ENCODE measurements at regions not wholly inside any gene's neighbourhood (a gene's known extent, or its start where the extent isn't known, plus 50 kb on each side); places are given as distances from the start of the nearest gene placed in this dataset.

GRCh38 chr18:72470391-72470790 lies 73.8 kb downstream of the CBLN2 start:
- DNase-seq: no peak

DNA sequence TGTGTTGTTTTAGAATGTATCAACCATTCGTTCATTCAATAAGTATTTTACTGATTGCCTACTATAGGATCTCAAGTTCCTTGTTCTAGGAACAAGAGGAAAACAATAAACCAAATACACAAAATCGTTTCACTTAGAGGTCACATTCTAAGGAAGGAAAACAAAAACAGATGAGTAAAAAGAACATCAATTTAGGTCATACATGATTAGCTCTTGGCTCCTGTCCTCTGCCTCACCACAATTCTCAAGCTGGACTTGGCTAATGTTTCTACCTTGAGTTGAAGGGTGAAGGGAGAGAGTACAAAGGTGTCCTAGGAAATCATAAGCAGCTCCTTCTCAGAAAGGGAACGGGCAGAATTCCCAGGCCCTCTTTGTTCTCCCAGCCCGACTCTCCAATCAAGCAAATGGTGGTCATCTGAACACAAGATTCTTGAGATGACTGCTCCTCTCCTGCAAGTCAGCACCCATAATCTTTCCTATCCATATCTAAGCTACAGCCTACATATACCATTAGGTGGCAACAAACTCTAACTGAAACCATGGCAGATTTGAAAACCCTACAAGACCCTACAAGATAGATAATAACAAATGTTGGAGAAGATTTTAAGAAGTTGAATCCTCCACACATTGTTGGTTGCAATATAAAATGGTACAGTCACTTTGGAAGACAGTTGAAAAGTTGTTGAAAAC lies 76.0 kb downstream of the CBLN2 start:
- peak; percentile 42 for DNase-seq

GRCh38 chr18:72460210-72460680 lies 83.9 kb downstream of the CBLN2 start:
- DNase-seq: no peak

DNA sequence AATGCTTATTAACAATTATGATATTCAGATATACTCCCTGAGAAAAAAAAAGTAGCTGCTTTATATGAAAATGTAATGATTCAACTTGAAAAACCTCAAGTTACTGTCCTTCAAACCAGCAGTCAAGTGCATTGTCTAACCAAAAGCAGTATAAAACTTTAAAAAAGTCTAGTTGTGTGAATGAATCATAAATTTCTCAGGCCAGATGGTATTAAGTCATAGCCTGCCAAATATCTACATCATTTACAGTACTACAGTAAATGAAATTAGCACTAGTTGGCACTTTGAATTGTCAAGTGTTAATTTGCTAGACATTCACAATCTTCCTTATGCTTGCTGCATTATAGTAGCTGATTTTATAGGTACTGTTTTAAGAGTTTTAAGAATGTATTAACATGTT lies 85.9 kb downstream of the CBLN2 start:
- DNase-seq: no peak

- no peak for DNase-seq
Measured at GRCh38 chr18:72456802-72457201, 87.3 kb downstream of the CBLN2 start.

- DNase-seq: no peak
Measured at GRCh38 chr18:72452328-72452727, 91.8 kb downstream of the CBLN2 start.

GRCh38 chr18:72444798-72445155 lies 99.4 kb downstream of the CBLN2 start:
- DNase-seq: no peak

DNA sequence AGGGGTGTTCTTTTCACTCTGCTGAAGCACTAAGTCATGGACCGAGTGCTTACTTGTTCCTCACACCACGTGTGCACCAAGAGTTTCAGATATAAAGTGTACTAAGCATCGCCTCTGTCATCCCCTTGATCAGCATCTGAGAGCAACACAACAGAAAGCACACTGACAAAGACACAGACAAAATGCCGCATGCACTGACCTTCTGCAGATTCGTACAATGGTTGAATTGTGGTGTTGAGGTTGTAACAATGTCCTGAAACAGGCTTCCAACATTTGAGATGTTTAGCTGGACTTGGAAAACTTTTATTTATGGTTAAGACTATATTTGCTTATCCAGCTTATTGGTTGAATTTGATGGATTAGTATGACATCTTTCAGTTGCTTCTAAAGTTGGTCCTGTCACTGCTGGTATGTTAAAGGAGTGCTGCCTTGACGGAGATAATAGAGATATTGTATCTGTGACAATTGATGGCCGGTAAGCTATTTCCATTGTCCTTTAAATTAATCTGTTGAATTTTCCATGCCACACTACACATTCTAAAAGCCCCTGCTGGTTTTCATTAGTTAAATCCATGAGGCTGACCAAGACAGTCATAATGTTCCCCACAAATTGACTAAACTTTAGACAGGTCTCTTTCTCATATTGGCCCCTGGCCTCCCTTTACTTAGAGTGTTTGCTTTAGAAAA lies 99.9 kb downstream of the CBLN2 start:
- no peak for DNase-seq

DNA sequence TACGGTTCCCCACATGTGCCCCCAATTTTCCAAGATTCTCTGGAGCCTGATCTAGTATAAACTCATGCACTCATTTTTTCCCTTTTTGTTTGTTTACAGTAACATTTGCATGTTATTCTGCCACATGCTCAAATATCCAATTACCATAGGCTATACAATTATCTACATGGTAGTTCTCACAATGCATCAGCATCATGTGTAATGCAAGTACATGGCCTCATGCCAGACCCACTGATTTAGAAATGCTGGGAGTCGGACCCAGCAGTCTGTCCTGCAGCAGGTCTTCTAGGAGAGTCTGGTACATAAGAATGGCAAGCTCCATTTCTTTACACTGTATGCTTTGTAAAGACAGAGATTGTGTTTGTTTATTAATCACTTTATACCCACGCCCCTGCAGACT lies 107.7 kb downstream of the CBLN2 start:
- peak; percentile 95 for DNase-seq

DNA sequence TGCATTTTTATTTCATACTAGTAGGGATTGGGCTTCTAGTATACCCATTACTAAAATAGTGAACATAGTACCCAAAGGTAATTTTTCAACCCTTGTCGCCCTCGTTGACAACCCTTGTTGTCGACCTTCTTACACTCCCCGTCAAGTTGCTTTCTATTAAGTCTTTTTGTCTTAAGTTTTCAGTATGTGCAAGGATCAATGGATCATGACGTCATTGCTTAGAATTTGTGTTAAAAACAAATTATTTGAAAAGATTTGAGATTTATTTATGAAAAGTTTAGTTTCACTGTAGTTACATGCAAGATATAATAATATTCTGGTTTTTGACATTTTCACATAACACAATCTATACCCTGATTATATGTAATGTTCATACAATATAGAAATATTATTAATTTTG lies 110.4 kb downstream of the CBLN2 start:
- no peak for DNase-seq

DNA sequence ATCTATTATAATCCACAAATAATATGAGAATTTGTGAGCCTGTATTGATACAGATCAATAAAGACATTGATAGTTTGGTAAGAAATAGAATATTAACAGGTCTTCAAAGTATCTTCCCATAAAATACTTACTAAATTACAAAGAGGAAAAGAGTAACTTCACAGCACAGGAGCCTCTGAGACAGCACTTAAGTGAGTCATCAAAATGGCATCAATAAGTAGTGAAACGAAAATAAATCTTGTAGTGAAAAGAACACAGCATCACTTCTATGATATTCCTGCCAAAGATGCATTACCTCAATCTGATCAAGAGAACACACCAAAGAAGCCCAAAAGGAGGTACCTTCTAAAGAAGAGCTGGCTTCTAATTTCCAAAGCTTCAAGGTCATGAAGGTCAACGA lies 116.4 kb downstream of the CBLN2 start:
- no peak for DNase-seq

GRCh38 chr18:72419914-72420313 lies 124.2 kb downstream of the CBLN2 start:
- DNase-seq: no peak

GRCh38 chr18:72412927-72413326 lies 131.2 kb downstream of the CBLN2 start:
- DNase-seq: peak; percentile 16

- DNase-seq: peak; percentile 37
Measured at GRCh38 chr18:72411261-72411660, 132.9 kb downstream of the CBLN2 start.

DNA sequence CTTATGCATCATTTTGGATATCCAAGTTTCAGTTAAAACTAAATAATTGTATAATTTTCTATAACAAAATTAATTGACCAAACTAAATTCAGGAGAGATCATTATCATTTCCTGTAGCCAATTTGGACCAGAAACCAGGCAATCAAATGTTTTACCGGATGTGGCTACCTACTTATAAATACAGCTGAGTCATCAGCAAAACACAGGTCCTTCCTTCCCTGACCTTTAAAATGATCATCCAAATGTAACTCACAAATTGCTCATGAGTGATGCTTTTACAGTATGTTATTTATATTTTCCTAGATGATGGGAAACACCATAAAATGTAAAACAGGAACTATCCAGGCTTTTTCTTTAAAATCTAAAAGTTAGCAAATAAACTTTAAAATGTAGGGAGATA lies 133.7 kb downstream of the CBLN2 start:
- DNase-seq: no peak

DNA sequence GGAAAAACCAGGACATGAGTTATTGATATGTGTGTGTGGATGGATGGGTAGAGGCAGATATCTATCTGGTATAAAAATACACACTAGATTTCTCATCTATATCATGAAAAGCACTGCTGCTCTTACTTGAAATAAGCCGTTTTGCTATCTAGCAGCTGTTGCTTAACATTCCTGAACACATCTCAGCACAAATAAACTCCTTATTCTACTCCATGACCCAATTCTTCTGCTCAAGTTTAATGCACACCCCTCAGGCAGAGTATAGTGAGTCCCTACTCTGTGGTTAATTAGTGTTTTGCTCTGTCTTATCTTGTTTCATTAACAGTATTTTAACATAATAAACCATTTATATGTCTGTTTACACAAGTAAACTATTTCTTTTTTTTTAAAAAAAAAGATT lies 134.2 kb downstream of the CBLN2 start:
- DNase-seq: no peak

- no peak for DNase-seq
Measured at GRCh38 chr18:72407048-72407447, 137.1 kb downstream of the CBLN2 start.

DNA sequence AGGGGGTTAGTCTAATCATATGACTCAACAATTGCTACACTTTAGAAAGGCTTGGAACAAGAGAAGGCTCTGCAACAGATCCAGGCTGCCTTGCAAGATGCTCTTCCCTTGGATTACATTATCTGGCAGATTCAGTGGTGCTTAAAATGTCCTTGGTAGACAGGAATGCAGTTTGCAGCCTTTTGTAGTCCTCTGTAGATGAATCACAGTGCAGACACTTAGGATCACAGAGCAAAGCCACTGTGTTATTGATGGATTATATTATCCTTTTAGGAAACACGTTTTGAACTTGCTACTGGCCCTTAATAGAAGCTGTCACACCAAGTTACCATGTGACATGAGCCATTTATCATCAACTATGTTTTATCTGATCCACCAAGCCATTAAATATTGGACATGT lies 152.2 kb downstream of the CBLN2 start:
- DNase-seq: no peak

DNA sequence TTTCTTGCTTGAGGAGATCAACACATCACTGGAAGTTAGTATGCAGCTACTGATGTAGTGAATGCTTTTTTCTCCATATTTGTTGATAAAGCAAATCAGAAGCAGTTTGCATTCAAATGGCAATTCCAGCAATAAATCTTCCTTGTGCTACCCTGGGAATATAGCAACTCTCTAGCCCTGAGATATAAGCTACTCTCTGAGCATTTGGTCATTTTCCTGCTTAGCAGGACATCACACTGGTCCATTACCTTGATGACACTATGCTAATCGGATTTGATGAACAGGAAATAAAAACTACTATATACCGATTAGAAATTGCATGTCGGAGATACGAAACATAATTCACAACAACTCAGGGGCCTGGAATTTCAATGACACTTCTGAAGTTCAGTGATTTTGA lies 152.7 kb downstream of the CBLN2 start:
- no peak for DNase-seq

GRCh38 chr18:72378016-72378415 lies 166.1 kb downstream of the CBLN2 start:
- no peak for DNase-seq

DNA sequence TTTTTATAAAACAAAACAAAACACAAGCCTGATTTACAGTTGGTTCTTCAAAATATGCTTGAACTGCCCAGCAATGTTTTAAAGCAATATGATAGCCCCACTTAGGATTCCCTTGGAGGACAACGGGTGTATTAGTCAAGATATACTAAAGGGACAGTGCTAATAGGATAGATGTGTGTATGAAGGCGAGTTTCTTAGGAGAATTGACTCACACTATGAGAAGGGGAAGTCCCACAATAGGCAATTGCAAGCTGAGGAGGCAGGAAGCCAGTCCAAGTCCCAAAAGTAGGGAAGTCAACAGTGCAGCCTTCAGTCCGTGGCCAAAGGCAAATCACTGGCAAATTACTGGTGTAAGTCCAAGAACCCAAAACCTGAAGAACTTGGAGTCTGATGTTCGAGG lies 167.9 kb downstream of the CBLN2 start:
- no peak for DNase-seq

DNA sequence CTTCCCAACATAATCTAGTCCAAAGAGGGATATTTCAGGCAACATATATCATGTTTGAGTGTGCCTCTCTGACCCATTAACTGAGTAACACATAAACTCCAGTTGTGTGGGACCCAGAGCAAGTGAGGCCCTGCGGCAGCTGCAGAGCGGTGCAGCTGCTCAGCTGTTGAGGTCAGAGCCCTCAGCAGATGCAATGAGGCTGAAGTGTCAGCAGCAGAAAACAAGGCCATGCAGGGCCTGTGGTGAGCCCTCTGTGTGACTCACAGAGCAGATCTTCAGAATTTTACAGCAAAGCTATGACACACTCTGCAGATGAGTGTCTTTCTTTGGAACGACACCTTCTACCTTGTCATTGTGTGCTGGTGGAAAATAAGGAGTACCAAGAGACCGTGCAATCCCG lies 168.5 kb downstream of the CBLN2 start:
- peak; percentile 35 for DNase-seq

- DNase-seq: no peak
Measured at GRCh38 chr18:72372076-72372475, 172.1 kb downstream of the CBLN2 start.

GRCh38 chr18:72368308-72368707 lies 175.8 kb downstream of the CBLN2 start:
- no peak for DNase-seq

DNA sequence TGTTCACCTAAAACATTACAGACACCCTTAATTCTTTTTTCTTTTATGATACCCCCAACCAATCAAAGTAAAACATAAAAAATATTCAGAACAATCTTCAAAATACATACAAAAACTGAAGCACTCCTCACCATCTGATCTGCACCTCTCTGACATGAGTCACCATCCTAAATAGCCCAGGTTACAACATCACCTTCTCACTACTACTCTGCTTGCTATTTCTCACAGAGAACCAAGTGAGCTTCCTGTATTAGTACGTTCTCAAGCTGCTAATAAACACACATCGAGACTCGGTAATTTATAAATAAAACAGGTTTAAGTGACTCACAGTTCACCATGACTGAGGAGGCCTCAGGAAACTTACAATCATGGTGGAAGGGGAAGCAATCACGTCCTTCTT lies 183.5 kb downstream of the CBLN2 start:
- DNase-seq: no peak
